Transverse colon (tissue), 4 donors: ENCODE measurements at regions not wholly inside any gene's neighbourhood (a gene's known extent, or its start where the extent isn't known, plus 50 kb on each side); places are given as distances from the start of the nearest gene placed in this dataset.

Experiments used
- CTCF ChIP-seq, 5 experiments: fragments of 200-600 bp in 3 of 5; fragments of 450-650 bp in 2 of 5; sonication (generic) in 3 of 5; IDR thresholded peaks; 1 replicate in 2 of 5; 2 replicates in 3 of 5; pipeline ENCODE4 v1.5.1; 2016 to 2017; ENCODE audit warnings: antibody characterized with exemption in 5 of 5, inconsistent platforms in 3 of 5, mild to moderate bottlenecking in 2 of 5, moderate library complexity in 1 of 5
- POLR2A ChIP-seq: fragments of 450-650 bp; IDR thresholded peaks from one replicate; pipeline ENCODE4 v1.6.1; 2016; ENCODE audit warnings: antibody characterized with exemption, mild to moderate bottlenecking, moderate library complexity
- POLR2AphosphoS5 ChIP-seq, 3 donors: sonication (generic); formaldehyde crosslinking; IDR thresholded peaks; one replicate each; pipeline ENCODE4 v1.6.1; 2016; ENCODE audit warnings: antibody characterized with exemption in 3 of 3

- no peak for TF ChIP-seq CTCF (IDR thresholded peaks at IDR 0.05)
- no peak for TF ChIP-seq POLR2AphosphoS5 (IDR thresholded peaks at IDR 0.05)
- TF ChIP-seq POLR2A, result no peak
Measured at GRCh38 chr4:126986005-126986404, 646.8 kb upstream of the INTU start.
